ENCODE measurements at regions not wholly inside any gene's neighbourhood (a gene's known extent, or its start where the extent isn't known, plus 50 kb on each side); places are given as distances from the start of the nearest gene placed in this dataset.
"Not testable (repeated sequence)": the region's sequence is repeated elsewhere in the genome, so short reads cannot be mapped to it uniquely, and the experiment has no call there.

GRCh38 chr9:96062854-96063253 is 187.4 kb downstream of the ERCC6L2 start:
- no peak for DNase-seq (ENCODE audit: low read depth)
- no peak for TF ChIP-seq CTCF (IDR thresholded peaks at IDR 0.05; ENCODE audit: low read length, missing control alignments)
- no peak overlapping the region for H3K4me3 ChIP-seq (replicated peaks; ENCODE audit: low read depth, low read length)

- no peak for TF ChIP-seq CTCF (IDR thresholded peaks at IDR 0.05; ENCODE audit: low read length, missing control alignments)
- no peak overlapping the region for H3K4me3 ChIP-seq (replicated peaks; ENCODE audit: low read depth, low read length)
- peak; percentile 52 for DNase-seq (ENCODE audit: low read depth)
Observed at GRCh38 chr9:96062031-96062430, 186.5 kb downstream of the ERCC6L2 start.

GRCh38 chr9:96061293-96061987 is 185.9 kb downstream of the ERCC6L2 start:
- peak; percentile 65 for DNase-seq (ENCODE audit: low read depth)
- no peak overlapping the region for H3K4me3 ChIP-seq (replicated peaks; ENCODE audit: low read depth, low read length)
- TF ChIP-seq CTCF (IDR thresholded peaks at IDR 0.05; ENCODE audit: low read length, missing control alignments) = peak; percentile 66

- no peak overlapping the region for H3K4me3 ChIP-seq (replicated peaks; ENCODE audit: low read depth, low read length)
- no peak for DNase-seq (ENCODE audit: low read depth)
- no peak for TF ChIP-seq CTCF (IDR thresholded peaks at IDR 0.05; ENCODE audit: low read length, missing control alignments)
Observed at GRCh38 chr9:96058218-96058617, 182.7 kb downstream of the ERCC6L2 start.

- H3K4me3 ChIP-seq (replicated peaks; ENCODE audit: low read depth, low read length) = no peak overlapping the region
- DNase-seq (ENCODE audit: low read depth) = no peak
- TF ChIP-seq CTCF (IDR thresholded peaks at IDR 0.05; ENCODE audit: low read length, missing control alignments) = no peak
Observed at GRCh38 chr9:96057155-96057554, 181.7 kb downstream of the ERCC6L2 start.

- no peak for DNase-seq (ENCODE audit: low read depth)
- no peak for TF ChIP-seq CTCF (IDR thresholded peaks at IDR 0.05; ENCODE audit: low read length, missing control alignments)
Observed at GRCh38 chr9:96056226-96056625, 180.7 kb downstream of the ERCC6L2 start.

GRCh38 chr9:96054248-96054647 is 178.8 kb downstream of the ERCC6L2 start:
- not testable (repeated sequence) for DNase-seq (ENCODE audit: low read depth)

More at GRCh38 chr9:96056226-96056625, 180.7 kb downstream of the ERCC6L2 start:
- H3K4me3 ChIP-seq (replicated peaks; ENCODE audit: low read depth, low read length) = no peak overlapping the region

More at GRCh38 chr9:96054248-96054647, 178.8 kb downstream of the ERCC6L2 start:
- H3K4me3 ChIP-seq (replicated peaks; ENCODE audit: low read depth, low read length) = not testable (repeated sequence)
